PC-9 (cell line): ENCODE measurements at regions not wholly inside any gene's neighbourhood (a gene's known extent, or its start where the extent isn't known, plus 50 kb on each side); places are given as distances from the start of the nearest gene placed in this dataset.

Experiments
- BruUV-seq: library from RNA; stranded (reverse); fragments of 400-500 nt; replicated peaks from 2 replicates; lab custom pipeline; 2021; lab: Mats Ljungman, UMichigan
- CTCF ChIA-PET: fragments of 300-600 bp; sonication (Branson Sonifier 250); formaldehyde crosslinking; loops from one replicate; lab custom pipeline; 2022; ENCODE audit warnings: antibody characterized with exemption; lab: Charles Lee
- POLR2A ChIA-PET: fragments of 300-600 bp; sonication (Branson Sonifier 250); formaldehyde crosslinking; loops from one replicate; lab custom pipeline; 2022; ENCODE audit warnings: antibody characterized with exemption; ENCODE audit not compliant: unreplicated experiment; lab: Charles Lee
- DNase-seq, 2 experiments: peaks; one replicate each; pipeline versions ENCODE4 v3.0.0 to v3.0.0-alpha.2; 2015 to 2022; ENCODE audit warnings: mixed read lengths in 1 of 2
- H2AFZ ChIP-seq: fragments of 200-600 bp; sonication (generic); 2 replicates; pipeline ENCODE4 v1.8.1; 2017; ENCODE audit warnings: antibody characterized with exemption
- H3F3A ChIP-seq: fragments of 200-600 bp; sonication (generic); 2 replicates; pipeline ENCODE4 v1.8.1; 2017; ENCODE audit warnings: antibody characterized with exemption, mild to moderate bottlenecking, low read depth; ENCODE audit not compliant: insufficient read depth
- H3K27ac ChIP-seq: fragments of 200-600 bp; sonication (generic); 2 replicates; pipeline ENCODE4 v1.6.1; 2016; ENCODE audit warnings: mixed run types
- H3K27me3 ChIP-seq: fragments of 200-600 bp; sonication (generic); 2 replicates; pipeline ENCODE4 v1.6.1; 2016; ENCODE audit warnings: low read depth, mixed run types; ENCODE audit not compliant: insufficient read depth
- H3K36me3 ChIP-seq: fragments of 200-600 bp; sonication (generic); 2 replicates; pipeline ENCODE4 v1.6.1; 2016; ENCODE audit warnings: low read depth, mixed run types
- H3K4me1 ChIP-seq: fragments of 200-600 bp; sonication (generic); replicated peaks from 2 replicates; pipeline ENCODE4 v1.6.1; 2016; ENCODE audit warnings: mixed run types; ENCODE audit not compliant: insufficient read depth
- H3K4me2 ChIP-seq: fragments of 200-600 bp; sonication (generic); 2 replicates; pipeline ENCODE4 v1.6.1; 2017; ENCODE audit warnings: mixed run types
- H3K4me3 ChIP-seq: fragments of 200-600 bp; sonication (generic); 2 replicates; pipeline ENCODE4 v1.6.1; 2016; ENCODE audit warnings: mixed run types
- H3K79me2 ChIP-seq: fragments of 200-600 bp; sonication (generic); 2 replicates; pipeline ENCODE4 v1.6.1; 2017; ENCODE audit warnings: low read depth, mixed run types
- H3K9me2 ChIP-seq: fragments of 200-600 bp; sonication (generic); 2 replicates; pipeline ENCODE4 v1.8.1; 2017; ENCODE audit warnings: mild to moderate bottlenecking; ENCODE audit not compliant: insufficient read depth
- H3K9me3 ChIP-seq: fragments of 200-600 bp; sonication (generic); 2 replicates; pipeline ENCODE4 v1.8.1; 2016; ENCODE audit warnings: low read depth; ENCODE audit not compliant: insufficient read depth
- H4K20me1 ChIP-seq: fragments of 200-600 bp; sonication (generic); 2 replicates; pipeline ENCODE4 v1.8.1; 2017; ENCODE audit not compliant: insufficient read depth
- CTCF ChIP-seq: fragments of 200-600 bp; sonication (generic); conservative IDR thresholded peaks from 2 replicates; pipeline ENCODE4 v1.6.1; 2017; ENCODE audit warnings: mixed run types, antibody characterized with exemption, mild to moderate bottlenecking, moderate library complexity
- EZH2 ChIP-seq: fragments of 200-600 bp; sonication (generic); IDR thresholded peaks from 2 replicates; pipeline ENCODE4 v1.8.0; 2017; ENCODE audit warnings: antibody characterized with exemption, low read depth
- intact Hi-C: fragments of 100-400 bp; cut with micrococcal nuclease; formaldehyde crosslinking; loops from one replicate; pipeline ENCODE4 v1.10.0; 2022; ENCODE audit not compliant: unreplicated experiment

DNA sequence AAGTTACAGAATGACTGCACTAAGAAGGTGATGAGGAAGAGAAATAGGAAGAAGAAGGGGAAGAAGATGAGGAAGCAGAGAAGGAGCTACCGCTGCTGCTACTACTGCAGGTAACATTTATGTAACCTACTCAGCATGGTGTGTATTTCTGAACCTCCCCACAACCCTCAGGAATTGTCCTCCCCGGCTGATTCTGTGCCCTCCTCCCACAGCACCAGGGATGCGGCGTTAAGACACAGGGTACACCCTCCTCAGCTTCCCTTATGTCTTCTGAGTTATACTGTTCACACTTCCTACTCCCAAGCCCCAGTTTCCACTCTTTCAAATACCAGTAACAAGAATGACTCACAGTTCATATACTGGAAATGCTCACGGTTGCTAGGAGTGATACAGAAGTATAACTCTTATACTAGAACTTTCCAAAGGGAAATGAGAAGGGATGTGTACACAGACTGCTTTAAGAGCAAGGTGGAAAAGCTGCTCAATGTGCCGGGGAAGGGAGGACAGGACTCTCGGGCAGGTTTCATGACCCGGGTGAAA lies 224.5 kb upstream of the PSMD7 start:
- no peak for TF ChIP-seq EZH2
- no peak for TF ChIP-seq CTCF
- H3K4me2 ChIP-seq, result no peak overlapping the region
- no peaks in the 10 kb centered on the region for H3K9me3 ChIP-seq
- POLR2A ChIA-PET, result no interaction called here
- DNase-seq, result no peak
- no peak overlapping the region for H2AFZ ChIP-seq
- H3K27me3 ChIP-seq, result peaks cover 37% of the 10 kb centered on the region
- no peak overlapping the region for H3K27ac ChIP-seq
- H3K9me2 ChIP-seq, result no peaks in the 10 kb centered on the region
- H3F3A ChIP-seq, result no peaks in the 10 kb centered on the region
- H3K36me3 ChIP-seq, result no peaks in the 10 kb centered on the region
- intact Hi-C loops, result no loop called here
- no peaks in the 10 kb centered on the region for H3K79me2 ChIP-seq
- H3K4me1 ChIP-seq, result no peaks in the 10 kb centered on the region
- no peak overlapping the region for H3K4me3 ChIP-seq
- CTCF ChIA-PET, result no interaction called here
- H4K20me1 ChIP-seq, result no peaks in the 10 kb centered on the region
- no TSS peak for BruUV-seq

DNA sequence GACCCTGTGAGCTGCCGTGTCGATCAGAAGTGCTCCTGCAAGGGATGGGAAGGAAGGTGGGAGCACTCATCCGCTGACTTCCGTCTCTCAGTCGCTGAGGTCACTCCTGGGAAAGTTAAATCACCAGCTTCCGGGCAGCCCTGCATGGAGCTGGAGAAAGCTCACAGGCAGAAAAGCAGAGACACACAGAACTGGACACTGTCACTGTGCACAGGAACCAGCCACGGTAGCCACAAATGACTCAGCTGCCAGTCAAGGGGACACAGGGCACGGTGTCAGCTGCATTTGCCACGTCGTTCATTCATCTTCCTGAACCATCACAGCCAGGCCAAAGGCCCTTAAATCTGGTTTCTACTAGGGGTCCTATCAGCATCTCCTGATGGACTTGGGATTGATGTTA lies 226.4 kb upstream of the PSMD7 start:
- no peaks in the 10 kb centered on the region for H3K36me3 ChIP-seq
- no peaks in the 10 kb centered on the region for H3K4me1 ChIP-seq
- no TSS peak for BruUV-seq
- ChIA-PET CTCF (no interaction called here), POLR2A (no interaction called here)
- H3K9me2 ChIP-seq, result no peaks in the 10 kb centered on the region
- intact Hi-C loops, result no loop called here
- no peaks in the 10 kb centered on the region for H3F3A ChIP-seq
- H3K4me2 ChIP-seq, result no peak overlapping the region
- H2AFZ ChIP-seq, result no peak overlapping the region
- no peaks in the 10 kb centered on the region for H4K20me1 ChIP-seq
- no peak for DNase-seq
- peaks cover 49% of the 10 kb centered on the region for H3K27me3 ChIP-seq
- H3K4me3 ChIP-seq, result no peak overlapping the region
- TF ChIP-seq CTCF (no peak), EZH2 (no peak)
- no peaks in the 10 kb centered on the region for H3K9me3 ChIP-seq
- H3K79me2 ChIP-seq, result no peaks in the 10 kb centered on the region
- no peak overlapping the region for H3K27ac ChIP-seq

- ChIA-PET CTCF (interaction anchor here (0.8 kb wide), 1 partner anchor 38 kb away, joined by 3 read pairs; no protein-coding TSS in a partner anchor), POLR2A (no interaction called here)
- no peaks in the 10 kb centered on the region for H3K4me1 ChIP-seq
- no peak overlapping the region for H2AFZ ChIP-seq
- H3K27me3 ChIP-seq, result peaks cover 28% of the 10 kb centered on the region
- H3K4me2 ChIP-seq, result no peak overlapping the region
- H3F3A ChIP-seq, result no peaks in the 10 kb centered on the region
- no TSS peak for BruUV-seq
- TF ChIP-seq EZH2, result no peak
- no peak for TF ChIP-seq CTCF
- H3K79me2 ChIP-seq, result no peaks in the 10 kb centered on the region
- no peaks in the 10 kb centered on the region for H3K36me3 ChIP-seq
- no peaks in the 10 kb centered on the region for H3K9me2 ChIP-seq
- H3K27ac ChIP-seq, result no peak overlapping the region
- no peaks in the 10 kb centered on the region for H3K9me3 ChIP-seq
- H3K4me3 ChIP-seq, result no peak overlapping the region
- DNase-seq, result no peak
- intact Hi-C loops, result no loop called here
- H4K20me1 ChIP-seq, result no peaks in the 10 kb centered on the region
Observed at GRCh38 chr16:74064120-74064735, 232.4 kb upstream of the PSMD7 start.
